GM10248 (cell line): ENCODE measurements at regions not wholly inside any gene's neighbourhood (a gene's known extent, or its start where the extent isn't known, plus 50 kb on each side); places are given as distances from the start of the nearest gene placed in this dataset.

Experiments used
- CTCF ChIA-PET: fragments of 300-600 bp; sonication (Branson Sonifier 250); formaldehyde crosslinking; extraction: SDS; loops from one replicate; lab custom pipeline; 2021; ENCODE audit warnings: antibody characterized with exemption; lab: Yijun Ruan, JAX
- POLR2A ChIA-PET: fragments of 350-650 bp; sonication (Branson Sonifier 250); formaldehyde crosslinking; extraction: SDS; loops from one replicate; lab custom pipeline; 2020; ENCODE audit warnings: antibody characterized with exemption; lab: Yijun Ruan, JAX
- DNase-seq: peaks from one replicate; pipeline ENCODE4 v3.0.0; 2012; ENCODE audit errors: extremely low spot score
- TF ChIP-seq, protein P1 (sequence below): IDR thresholded peaks from 2 replicates; pipeline ENCODE4 v1.5.1; 2012; ENCODE audit warnings: mild to moderate bottlenecking, low read depth; ENCODE audit errors: extremely low read depth, missing control alignments, control extremely low read depth

GRCh38 chr1:78360584-78360983 is 130.2 kb upstream of the PTGFR start:
- ChIA-PET CTCF (interaction anchor here (0.9 to 1.6 kb wide), 5 partner anchors 9 to 77 kb away, joined by 3 to 6 read pairs (median 3); no protein-coding TSS in a partner anchor), POLR2A (no interaction called here)

DNA sequence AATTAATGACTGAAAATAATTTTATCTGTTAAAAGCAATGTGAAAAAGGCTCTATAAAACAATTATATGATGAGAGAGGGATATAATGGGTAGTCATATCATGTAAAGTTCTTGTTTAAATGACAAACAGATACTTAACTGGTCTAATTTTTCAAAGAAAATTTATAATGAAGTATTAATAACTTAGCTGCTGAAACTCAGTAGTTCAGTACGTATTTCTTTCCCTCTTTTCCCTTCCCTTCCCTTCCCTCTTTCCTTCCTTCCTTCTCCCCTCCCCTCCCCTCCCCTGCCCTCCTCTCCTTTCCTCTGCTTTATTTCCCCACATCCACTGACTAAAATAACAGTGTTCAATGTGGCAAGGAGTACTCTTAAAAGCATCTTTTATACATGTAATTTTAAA is 123.1 kb upstream of the PTGFR start:
- no peak for DNase-seq
- ChIA-PET POLR2A (no interaction called here), CTCF (no interaction called here)
- TF ChIP-seq, protein P1, sequence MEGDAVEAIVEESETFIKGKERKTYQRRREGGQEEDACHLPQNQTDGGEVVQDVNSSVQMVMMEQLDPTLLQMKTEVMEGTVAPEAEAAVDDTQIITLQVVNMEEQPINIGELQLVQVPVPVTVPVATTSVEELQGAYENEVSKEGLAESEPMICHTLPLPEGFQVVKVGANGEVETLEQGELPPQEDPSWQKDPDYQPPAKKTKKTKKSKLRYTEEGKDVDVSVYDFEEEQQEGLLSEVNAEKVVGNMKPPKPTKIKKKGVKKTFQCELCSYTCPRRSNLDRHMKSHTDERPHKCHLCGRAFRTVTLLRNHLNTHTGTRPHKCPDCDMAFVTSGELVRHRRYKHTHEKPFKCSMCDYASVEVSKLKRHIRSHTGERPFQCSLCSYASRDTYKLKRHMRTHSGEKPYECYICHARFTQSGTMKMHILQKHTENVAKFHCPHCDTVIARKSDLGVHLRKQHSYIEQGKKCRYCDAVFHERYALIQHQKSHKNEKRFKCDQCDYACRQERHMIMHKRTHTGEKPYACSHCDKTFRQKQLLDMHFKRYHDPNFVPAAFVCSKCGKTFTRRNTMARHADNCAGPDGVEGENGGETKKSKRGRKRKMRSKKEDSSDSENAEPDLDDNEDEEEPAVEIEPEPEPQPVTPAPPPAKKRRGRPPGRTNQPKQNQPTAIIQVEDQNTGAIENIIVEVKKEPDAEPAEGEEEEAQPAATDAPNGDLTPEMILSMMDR: no peak

More at GRCh38 chr1:78360584-78360983, 130.2 kb upstream of the PTGFR start:
- TF ChIP-seq, protein P1: no peak
- DNase-seq: no peak

DNA sequence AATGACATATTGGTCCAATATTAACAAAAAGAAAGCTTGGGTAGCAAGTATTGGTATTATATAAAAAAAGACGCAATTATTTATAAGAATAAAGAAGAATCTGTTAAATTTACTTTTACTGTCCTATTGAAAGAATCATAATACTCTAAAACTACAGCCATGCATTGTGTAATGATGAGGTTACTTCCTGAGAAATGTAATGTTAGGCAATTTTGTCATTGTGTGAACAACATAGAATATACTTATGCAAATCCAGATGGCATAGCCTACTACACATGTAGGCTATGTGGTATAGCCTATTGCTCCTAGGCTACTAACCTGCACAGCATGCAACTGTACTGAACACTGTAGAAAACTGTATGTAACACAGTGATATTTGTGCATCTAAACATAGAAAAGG is 121.2 kb upstream of the PTGFR start:
- ChIA-PET POLR2A (no interaction called here), CTCF (interaction anchor here (2.0 kb wide), 1 partner anchor 9 kb away, joined by 6 read pairs; no protein-coding TSS in a partner anchor)
- TF ChIP-seq, protein P1: no peak

DNA sequence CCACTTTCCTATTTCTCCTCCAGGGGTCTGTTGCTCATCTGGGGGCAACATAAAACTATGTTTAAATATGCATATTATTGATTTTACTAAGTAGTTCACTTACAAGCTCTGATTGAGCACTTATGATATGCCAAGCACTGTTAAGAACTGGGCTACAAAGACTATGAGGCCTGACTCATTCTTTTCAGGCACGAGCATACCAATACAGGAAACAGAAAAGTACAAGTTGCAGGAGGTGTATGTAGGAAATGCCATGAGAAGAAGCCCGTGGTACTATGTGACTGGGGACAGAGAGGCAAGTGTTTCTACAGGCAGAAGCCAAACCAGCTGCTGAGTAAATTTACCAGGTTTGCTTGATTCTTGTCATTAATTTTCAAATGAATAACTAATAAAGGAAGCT is 120.4 kb upstream of the PTGFR start:
- TF ChIP-seq, protein P1: no peak
- DNase-seq: no peak
- POLR2A ChIA-PET: no interaction called here
- CTCF ChIA-PET: interaction anchor here (2.0 kb wide), 1 partner anchor 10 kb away, joined by 6 read pairs; no protein-coding TSS in a partner anchor

More for the DNA sequence above, 121.2 kb upstream of the PTGFR start:
- no peak for DNase-seq

DNA sequence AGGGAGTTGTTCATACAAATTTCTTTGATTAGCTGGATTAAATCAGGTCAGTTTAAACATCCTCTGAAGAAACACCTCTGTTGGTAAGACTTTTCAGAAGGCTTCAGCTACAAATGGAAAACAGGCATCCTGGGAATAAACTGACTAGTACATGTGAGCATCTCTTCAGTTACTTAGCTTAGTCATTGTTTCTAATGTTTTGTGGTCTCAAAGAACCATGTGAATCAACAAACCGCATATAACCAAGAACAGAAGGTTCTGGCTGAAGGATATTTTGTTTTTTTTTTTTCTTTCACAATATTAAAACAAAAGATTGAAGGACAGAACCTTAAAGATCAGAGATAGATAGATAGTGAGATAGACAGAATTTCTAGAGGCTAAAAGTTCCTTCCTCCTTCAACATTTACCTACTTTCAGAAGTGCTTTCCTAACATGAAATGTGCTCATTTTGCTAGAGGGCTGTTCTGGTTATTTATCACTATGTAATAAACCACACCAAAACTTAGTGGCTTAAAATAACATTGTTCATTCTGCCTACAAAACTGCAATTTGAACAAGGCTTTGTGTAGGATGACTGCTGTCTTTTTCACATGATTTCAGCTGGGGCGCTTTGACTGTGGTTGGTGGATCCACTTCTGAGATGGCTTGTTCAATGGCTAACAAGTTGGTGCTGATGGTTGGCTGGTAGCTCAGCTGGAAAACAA is 119.8 kb upstream of the PTGFR start:
- TF ChIP-seq, protein P1: no peak
- POLR2A ChIA-PET: no interaction called here
- CTCF ChIA-PET: interaction anchor here (2.0 kb wide), 1 partner anchor 11 kb away, joined by 6 read pairs; no protein-coding TSS in a partner anchor
- DNase-seq: no peak

DNA sequence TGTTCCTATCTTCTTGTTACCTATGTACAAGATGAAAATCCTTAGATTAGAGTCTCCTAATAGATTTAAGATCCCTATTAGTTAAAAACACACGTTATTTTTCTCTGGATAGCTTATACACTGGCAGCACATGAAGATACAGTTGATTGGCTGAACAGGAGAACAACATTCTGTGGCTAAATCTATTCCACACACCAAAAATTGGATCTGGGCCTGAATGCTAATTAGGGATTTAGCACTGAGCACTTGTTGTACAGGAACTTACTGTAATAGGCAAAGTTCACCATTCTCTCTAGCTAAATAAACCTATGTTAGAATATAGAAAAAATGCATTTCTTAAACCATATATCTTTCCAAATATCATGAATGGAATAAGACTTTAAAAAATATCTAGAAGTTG is 117.1 kb upstream of the PTGFR start:
- no peak for DNase-seq
- ChIA-PET POLR2A (no interaction called here), CTCF (no interaction called here)
- TF ChIP-seq, protein P1: no peak
